Activated gamma-delta T cell treated with Interleukin-2 at 50 U/mL for 16 hours (primary cell): ENCODE measurements at regions not wholly inside any gene's neighbourhood (a gene's known extent, or its start where the extent isn't known, plus 50 kb on each side); places are given as distances from the start of the nearest gene placed in this dataset.

Experiments
- DNase-seq: peaks from one replicate; pipeline ENCODE4 v3.0.0-alpha.2; 2020

- DNase-seq = no peak
These were observed 1879.4 kb upstream of the PIK3C3 start for GRCh38 chr18:40075616-40076015.

- DNase-seq = no peak
These were observed 1882.3 kb upstream of the PIK3C3 start for GRCh38 chr18:40072761-40073160.

- no peak for DNase-seq
These were observed 1888.7 kb upstream of the PIK3C3 start for GRCh38 chr18:40066368-40066767.

DNA sequence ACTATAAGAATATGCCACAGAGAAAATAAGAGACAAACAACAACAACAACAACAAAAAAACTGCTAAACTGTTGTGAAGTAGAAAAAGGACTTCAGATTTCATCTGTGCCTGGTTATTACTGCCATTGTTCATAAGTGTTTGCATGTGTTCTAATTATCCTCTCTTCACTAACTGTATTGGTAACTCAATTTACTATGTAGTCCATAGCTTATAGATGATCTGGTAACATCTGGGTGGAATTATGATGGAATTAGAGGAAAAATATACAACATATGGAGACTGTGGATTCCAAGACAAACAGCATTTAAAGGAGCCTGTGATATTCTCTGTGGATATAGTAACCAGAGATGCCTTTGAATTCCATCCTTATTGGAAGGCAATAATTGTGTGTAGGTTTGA, 1891.5 kb upstream of the PIK3C3 start:
- no peak for DNase-seq

GRCh38 chr18:40061086-40061485, 1893.9 kb upstream of the PIK3C3 start:
- no peak for DNase-seq

DNA sequence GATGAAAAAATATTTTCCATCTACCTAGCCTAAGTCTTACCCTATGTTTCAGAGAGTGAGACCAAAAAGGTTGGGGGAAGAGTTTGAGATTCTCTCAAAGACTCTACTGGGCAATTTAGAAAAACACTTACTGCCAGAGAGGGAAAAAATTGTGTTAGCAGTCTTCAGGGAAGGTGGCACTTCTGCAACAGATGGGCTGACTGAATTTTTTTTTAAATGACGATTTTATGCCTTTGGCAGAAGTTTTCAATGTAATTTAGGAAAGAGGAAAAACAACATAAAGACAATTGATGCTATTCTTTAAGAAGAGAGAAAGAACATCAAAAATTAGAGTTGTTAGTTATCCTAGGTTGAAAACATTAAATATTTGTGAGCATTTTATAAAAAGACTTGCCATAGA, 1894.5 kb upstream of the PIK3C3 start:
- no peak for DNase-seq

DNA sequence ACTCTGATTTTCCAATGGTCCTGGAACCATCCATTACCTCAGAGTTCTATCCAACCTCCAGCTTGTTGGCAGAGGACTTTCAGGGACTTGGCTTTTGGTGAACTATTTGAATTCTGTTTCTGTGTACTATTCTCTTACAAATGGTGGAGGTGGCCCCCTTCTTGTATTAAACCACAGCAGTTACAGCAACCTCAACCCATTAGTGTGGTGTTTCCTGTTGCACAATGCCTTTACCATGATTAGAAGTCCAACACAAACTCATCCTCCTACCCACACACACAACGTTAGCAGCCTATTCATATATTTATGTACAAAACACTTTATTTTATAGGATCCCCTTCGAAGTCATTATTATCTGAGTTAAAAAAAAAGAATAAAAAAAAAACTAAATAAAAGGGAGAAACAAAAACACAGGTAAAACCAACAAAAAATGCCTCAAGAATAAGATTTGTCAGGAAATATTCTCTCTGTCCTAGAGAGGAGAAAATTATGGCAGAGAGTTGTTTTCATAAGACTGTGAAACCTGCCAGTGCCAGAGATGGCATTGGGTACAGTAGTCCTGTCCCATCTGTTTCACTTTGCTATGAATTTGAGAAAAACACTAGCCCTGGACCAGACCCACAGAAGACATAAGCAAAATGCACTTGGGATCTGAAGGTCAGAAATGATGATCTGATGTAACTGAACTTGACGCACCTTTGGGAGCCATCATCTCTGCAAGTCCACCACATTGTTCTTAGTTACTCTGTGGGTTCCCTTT, 1896.0 kb upstream of the PIK3C3 start:
- DNase-seq = no peak

DNA sequence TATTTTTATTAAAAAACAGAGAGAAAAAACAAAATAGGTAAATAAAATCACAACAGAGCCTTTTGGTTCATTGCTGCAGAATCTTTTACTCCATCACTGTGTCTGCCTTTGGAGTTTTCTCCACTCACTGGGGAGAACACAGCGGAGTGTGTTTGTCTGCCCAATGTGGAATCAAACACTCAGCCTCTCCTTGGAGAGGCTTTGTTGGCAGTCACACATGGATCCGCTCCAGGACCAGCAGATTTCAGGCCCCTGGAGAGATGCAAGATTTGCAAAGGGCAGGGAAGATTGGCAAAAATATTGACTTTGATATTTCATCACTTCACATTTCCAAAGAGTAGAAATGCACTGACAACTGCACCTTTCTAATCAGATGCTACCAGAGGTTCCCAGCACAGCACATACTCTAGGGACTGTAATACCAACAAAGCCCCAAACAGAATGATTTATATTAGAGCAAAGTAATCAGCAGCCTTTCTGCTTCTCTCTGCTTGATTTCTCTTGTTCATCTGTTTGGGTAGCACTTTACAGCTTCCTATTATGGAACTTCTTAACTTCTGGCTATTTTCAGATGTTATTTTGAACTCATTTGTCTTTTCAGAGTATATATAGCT, 1898.8 kb upstream of the PIK3C3 start:
- DNase-seq = no peak

DNA sequence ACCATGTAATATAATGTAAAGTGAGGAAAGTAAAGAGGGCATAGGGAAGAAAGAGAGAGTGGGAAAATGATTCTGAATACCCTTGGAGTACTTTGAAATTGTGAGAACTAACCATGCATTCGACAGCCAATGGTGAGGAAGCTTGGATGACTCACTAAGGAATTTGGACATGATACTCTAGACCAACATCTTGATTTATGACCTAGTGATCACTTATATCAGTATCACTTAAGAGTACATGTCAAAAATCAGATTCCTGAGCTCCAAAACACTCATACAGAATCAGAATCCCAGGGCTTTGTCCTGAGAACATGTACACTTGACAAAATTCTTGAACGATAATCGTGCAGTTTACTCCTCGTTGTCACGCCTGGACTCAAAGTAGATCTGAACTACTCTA, 1899.8 kb upstream of the PIK3C3 start:
- DNase-seq = no peak

DNA sequence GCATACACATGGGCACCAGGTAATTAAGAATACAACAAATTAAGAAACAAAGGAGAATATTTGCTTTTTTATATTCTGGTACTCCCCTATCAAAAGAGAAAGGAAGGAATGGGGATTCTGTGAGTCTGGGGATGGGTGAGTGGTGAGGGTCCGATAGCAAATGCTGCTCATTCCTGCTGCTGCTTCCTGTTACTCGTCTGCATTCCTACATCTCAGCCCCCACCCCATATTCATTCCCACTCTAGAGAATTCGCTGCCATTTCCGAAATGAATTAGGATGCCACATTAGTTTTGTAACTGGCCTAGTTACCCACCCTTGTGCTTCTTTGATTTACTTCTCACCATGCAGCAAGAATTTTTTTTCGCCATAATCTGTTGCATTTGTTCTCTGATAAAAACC, 1905.3 kb upstream of the PIK3C3 start:
- no peak for DNase-seq

GRCh38 chr18:40048886-40049650, 1906.0 kb upstream of the PIK3C3 start:
- no peak for DNase-seq

- no peak for DNase-seq
These were observed 1906.8 kb upstream of the PIK3C3 start for GRCh38 chr18:40048253-40048652.

DNA sequence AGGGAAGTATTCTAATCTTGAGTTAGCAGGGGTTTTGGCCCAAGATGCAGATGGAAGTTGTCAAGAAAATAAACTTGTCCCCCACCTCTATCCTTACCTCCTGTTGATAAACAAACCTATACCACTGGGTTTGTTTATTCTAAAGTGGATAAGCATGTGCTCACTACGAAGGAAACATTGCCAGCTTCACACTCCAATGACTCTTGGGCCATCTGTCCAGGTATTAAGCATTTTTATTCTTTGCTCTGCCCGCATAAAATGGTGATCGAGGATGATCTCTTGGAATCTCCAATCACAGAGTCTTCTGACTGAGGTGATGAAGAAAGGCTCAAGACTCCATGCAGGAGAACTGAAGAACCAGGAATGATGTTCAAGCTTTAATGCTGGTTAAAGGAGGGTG, 1908.4 kb upstream of the PIK3C3 start:
- DNase-seq = no peak

DNA sequence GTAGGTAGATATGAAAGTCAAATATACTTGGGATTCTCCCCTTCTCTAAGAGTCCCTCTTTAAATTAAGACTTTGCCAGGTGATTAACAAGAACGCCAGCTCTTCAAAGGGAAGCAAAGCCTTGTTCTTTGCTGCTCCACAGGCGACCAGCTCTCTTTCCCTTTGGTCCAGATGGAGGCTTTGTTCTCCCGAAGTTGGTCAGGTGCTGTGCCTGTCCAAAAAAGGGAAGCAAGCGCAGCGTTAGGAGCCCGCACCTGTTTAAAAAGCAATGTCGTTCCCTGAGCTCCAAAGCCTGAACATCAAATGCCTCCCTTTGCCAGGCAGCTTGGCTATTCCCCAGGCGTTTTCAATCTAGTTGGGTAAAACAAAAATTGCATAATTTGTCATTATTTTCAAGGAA, 1913.1 kb upstream of the PIK3C3 start:
- no peak for DNase-seq

- no peak for DNase-seq
These were observed 1914.5 kb upstream of the PIK3C3 start for GRCh38 chr18:40040574-40040973.

GRCh38 chr18:40037356-40037755, 1917.7 kb upstream of the PIK3C3 start:
- no peak for DNase-seq

DNA sequence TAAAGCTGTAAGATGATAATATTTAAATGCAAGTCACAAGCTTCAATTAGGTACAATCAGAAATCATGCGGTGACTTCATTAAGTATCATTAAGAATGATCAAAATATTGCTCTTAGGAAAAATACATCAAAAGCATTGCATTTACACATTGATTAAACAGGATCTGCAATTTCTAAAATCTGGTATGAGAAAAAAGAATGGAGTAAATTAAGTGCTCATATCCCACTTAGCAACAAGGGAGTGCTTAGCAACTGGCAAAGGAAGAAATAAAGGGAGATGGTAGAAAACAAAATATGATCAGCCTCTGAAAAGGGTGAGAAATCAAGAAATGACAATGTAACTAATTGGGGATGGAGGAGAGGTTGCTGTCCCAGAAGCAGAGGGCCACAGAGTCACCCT, 1918.2 kb upstream of the PIK3C3 start:
- no peak for DNase-seq

- DNase-seq = no peak
These were observed 1919.1 kb upstream of the PIK3C3 start for GRCh38 chr18:40035966-40036365.

DNA sequence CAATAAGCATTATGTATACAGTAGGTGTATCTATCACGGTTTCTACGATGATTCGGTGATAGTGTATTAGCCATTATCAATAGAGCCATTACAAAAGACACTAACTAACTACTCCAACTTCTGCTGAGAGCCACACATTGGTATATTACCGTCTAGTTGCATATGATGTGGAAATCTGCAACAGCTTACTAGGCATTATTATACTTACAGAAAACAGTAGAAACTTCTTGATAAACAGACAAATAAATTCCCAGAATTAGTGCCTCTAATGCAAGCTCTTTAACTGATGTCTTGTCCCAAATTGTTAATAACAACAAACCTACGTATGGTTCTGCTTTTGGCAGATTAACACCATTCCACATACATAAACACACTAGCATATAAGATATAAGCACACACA, 1923.0 kb upstream of the PIK3C3 start:
- no peak for DNase-seq

- no peak for DNase-seq
These were observed 1923.6 kb upstream of the PIK3C3 start for GRCh38 chr18:40031435-40031834.

DNA sequence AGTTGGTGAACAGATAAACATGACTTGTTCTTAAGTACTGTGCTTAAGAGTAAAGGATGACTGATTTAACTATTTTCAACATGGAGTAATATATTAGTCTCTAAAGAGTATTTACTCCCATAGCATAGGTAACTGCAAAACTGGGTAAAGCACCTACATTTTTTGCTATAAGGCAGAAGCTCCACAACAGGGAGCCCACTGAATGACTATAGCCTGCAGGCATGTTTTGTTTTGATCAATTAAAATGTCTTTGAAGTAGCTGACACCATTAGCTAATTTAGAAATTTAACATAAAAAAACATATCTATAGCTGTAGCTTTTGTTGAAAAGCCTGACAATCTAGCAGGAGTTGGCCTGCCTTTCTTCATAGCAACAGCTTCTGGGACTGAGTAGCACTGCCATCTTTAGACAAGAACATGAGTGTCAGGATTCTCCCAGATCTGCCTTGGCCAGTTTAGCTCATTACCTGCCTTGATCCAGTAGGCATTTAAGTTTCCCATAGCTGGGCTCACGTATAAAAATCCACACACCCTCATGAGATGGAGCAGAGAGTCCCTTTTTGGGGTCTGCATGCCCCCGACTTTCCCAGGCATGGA, 1935.1 kb upstream of the PIK3C3 start:
- DNase-seq = no peak

- no peak for DNase-seq
These were observed 1936.8 kb upstream of the PIK3C3 start for GRCh38 chr18:40018266-40018665.

DNA sequence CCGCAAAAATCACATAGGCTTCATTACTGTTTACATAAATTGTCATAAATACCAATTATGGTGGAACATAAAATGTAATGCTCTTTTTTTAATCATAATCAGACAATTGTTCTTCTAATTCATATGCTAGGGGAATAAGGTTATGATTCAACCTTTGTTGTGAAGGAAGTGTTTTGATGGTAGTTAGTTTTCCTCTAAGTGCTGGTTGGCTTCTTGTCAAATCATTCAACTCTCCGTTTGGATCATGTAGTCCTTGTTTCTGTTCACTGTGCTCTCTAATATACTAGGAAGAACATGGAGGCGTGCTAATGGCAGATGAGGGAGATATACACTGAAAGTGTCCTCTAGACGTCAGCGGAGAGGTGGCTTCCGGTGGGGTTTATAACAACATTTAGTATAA, 1938.0 kb upstream of the PIK3C3 start:
- DNase-seq = no peak

DNA sequence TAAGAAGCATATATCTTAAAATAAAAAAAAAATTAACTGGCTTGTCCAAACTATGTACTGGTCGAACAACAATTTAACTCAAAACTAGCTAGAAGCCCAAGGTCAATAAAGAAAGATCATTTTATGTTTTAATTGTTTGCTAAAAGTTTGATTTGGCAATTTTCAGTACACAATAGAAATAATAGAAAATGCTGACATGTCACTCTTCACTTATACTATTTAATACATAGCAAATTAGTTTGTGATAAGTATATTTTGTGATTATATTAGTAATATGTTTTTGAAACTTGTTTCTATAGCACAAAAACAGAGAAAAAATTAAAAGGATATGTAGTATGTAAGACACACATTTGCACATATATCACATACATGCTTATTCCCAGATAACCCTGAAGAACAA, 1938.6 kb upstream of the PIK3C3 start:
- DNase-seq = no peak
